GM12875 (cell line): ENCODE measurements at regions not wholly inside any gene's neighbourhood (a gene's known extent, or its start where the extent isn't known, plus 50 kb on each side); places are given as distances from the start of the nearest gene placed in this dataset.

Source experiments
- H3K4me3 ChIP-seq: one replicate; pipeline ENCODE4 v1.5.1; 2011; ENCODE audit warnings: low read depth, low read length, control low read depth
- TF ChIP-seq, protein P1 (sequence below): IDR thresholded peaks from 2 replicates; pipeline ENCODE4 v1.5.1; 2011; ENCODE audit warnings: low read depth, mild to moderate bottlenecking, control low read depth, inconsistent platforms, low read length, moderate library complexity, borderline replicate concordance; ENCODE audit not compliant: insufficient read depth

- TF ChIP-seq, protein P1, sequence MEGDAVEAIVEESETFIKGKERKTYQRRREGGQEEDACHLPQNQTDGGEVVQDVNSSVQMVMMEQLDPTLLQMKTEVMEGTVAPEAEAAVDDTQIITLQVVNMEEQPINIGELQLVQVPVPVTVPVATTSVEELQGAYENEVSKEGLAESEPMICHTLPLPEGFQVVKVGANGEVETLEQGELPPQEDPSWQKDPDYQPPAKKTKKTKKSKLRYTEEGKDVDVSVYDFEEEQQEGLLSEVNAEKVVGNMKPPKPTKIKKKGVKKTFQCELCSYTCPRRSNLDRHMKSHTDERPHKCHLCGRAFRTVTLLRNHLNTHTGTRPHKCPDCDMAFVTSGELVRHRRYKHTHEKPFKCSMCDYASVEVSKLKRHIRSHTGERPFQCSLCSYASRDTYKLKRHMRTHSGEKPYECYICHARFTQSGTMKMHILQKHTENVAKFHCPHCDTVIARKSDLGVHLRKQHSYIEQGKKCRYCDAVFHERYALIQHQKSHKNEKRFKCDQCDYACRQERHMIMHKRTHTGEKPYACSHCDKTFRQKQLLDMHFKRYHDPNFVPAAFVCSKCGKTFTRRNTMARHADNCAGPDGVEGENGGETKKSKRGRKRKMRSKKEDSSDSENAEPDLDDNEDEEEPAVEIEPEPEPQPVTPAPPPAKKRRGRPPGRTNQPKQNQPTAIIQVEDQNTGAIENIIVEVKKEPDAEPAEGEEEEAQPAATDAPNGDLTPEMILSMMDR = no peak
- H3K4me3 ChIP-seq = no peak overlapping the region
These were observed 320.3 kb downstream of the DMAC1 start for GRCh38 chr9:7479300-7479699.

DNA sequence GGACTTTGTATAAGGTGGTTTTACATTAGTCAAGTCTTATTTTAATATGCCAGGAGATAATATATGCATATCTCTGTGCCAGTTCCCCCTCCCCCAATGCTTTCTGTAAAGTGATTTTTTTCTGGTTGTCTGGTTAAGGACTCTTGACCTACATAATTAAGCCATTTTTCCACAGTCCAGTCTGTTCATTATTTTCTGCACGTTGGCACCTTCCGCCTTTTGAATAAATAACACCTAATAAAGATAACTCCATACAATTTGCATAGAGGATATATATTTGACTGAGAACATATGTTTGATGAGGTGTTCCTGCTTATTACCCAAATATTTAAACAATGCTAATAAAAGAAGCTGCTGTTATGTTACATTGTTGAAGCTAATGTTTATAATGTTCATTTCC lies 320.9 kb downstream of the DMAC1 start:
- no peak overlapping the region for H3K4me3 ChIP-seq
- TF ChIP-seq, protein P1 = no peak

GRCh38 chr9:7467186-7467585 lies 332.4 kb downstream of the DMAC1 start:
- TF ChIP-seq, protein P1 = no peak
- no peak overlapping the region for H3K4me3 ChIP-seq

- no peak overlapping the region for H3K4me3 ChIP-seq
- TF ChIP-seq, protein P1 = no peak
These were observed 337.8 kb downstream of the DMAC1 start for GRCh38 chr9:7461791-7462190.

DNA sequence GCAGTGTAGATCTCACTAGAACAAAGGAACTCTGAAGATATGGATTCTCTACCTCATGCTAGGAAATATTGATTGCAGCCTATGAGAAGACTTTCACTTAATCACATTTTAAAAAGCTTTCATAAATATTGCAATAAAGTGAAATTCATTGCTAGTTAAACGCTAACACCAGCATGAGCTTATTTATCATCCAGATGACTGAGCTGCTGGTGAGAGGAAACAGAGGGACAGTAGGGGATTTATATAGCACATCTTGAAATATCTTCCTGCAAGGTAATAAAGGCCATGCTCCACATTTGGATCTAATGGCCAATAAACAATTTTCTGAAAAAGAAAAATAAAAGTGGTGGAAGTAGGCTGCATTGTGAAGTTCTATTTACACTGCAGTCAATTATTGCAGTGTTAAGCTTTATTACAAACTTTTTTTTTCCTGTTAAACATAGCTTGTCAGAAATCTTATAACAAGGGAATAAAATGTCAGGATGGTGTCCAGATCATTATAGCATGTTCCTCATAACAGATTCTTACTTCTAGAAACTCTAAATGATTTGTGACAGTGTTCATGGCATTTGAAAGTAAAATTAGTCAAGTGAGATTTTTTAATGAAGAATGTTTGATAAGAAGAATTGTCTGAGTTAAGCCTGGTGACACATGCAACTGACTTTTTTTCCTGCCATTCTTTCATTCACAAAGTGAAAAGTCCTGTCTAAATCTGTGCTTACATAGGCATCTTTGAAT lies 342.6 kb downstream of the DMAC1 start:
- TF ChIP-seq, protein P1 = no peak
- H3K4me3 ChIP-seq = no peak overlapping the region

DNA sequence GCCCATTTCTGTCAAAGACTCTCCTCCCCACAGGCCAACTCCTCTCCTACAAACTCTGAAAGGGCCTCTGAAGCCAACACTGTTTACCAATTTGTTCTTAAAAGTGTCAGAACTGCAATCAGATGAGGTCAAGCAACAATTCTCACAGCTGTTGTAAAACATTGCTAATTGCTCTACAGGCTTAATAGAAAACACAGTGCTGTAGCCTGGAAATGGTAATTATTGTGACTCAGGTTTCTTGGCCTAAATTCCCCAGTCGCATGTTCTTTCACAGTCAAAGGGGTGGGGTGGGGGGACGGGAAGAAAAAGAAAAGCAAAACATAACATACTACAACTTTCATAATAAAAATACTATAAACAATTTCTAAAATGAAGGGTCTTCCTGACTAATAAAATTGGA lies 343.2 kb downstream of the DMAC1 start:
- TF ChIP-seq, protein P1 = no peak
- no peak overlapping the region for H3K4me3 ChIP-seq

DNA sequence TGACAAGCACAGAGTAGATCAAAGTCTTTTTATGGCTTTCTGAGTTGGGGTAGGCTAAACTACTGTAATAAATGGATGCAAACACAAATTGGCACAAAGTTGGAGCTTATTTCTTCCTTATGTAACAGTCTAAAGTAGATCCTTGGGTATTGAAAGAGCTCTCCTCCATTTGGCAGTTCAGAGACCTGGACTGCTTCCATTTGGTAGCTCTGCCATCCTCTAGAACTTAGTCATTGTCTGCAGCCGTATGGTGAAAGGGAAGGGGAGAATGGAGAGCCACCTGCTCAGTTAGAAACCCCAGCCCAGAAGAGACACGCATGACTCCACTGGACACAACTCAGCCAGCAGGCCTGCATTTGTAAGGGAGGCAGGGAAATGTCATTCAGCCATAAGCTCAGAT lies 345.0 kb downstream of the DMAC1 start:
- H3K4me3 ChIP-seq = no peak overlapping the region
- TF ChIP-seq, protein P1 = no peak
